ENCODE measurements at regions not wholly inside any gene's neighbourhood (a gene's known extent, or its start where the extent isn't known, plus 50 kb on each side); places are given as distances from the start of the nearest gene placed in this dataset.

GRCh38 chr11:112631333-112631732 is 329.9 kb upstream of the NCAM1 start:
- no peak for TF ChIP-seq CTCF (IDR thresholded peaks at IDR 0.05)
- no peak for TF ChIP-seq ZNF219 (CRISPR knock-in tag; IDR thresholded peaks at IDR 0.05; ENCODE audit: borderline replicate concordance)
- TF ChIP-seq SP1 (CRISPR knock-in tag; conservative IDR thresholded peaks at IDR 0.05) = no peak

All from WTC11 (cell line).